RWPE2 (cell line): ENCODE measurements at regions not wholly inside any gene's neighbourhood (a gene's known extent, or its start where the extent isn't known, plus 50 kb on each side); places are given as distances from the start of the nearest gene placed in this dataset.

Experiments used
- ATAC-seq: fragments of 200-7000 bp; cut with Tn5 transposase; 3 replicates; pipeline ENCODE4 v1.9.1; 2021; ENCODE audit warnings: low read depth
- DNase-seq: peaks from one replicate; pipeline ENCODE4 v3.0.0-alpha.2; 2020; ENCODE audit warnings: low spot score
- H3K27ac ChIP-seq: fragments of 450-650 bp; 2 replicates; pipeline ENCODE4 v1.5.1; 2017; ENCODE audit warnings: mild to moderate bottlenecking; ENCODE audit not compliant: poor library complexity, severe bottlenecking
- H3K27me3 ChIP-seq: fragments of 250-450 bp; sonication (Bioruptor Pico); 2 replicates; pipeline ENCODE4 v1.5.1; 2021; ENCODE audit warnings: mild to moderate bottlenecking, moderate library complexity; ENCODE audit not compliant: insufficient read depth, poor library complexity, severe bottlenecking
- H3K36me3 ChIP-seq: fragments of 250-450 bp; sonication (Bioruptor Pico); 2 replicates; pipeline ENCODE4 v1.5.1; 2020; ENCODE audit warnings: low read depth, mild to moderate bottlenecking, moderate library complexity
- H3K4me1 ChIP-seq: fragments of 250-450 bp; sonication (Bioruptor Pico); 2 replicates; pipeline ENCODE4 v1.5.1; 2021; ENCODE audit warnings: mild to moderate bottlenecking, moderate library complexity; ENCODE audit not compliant: insufficient read depth, poor library complexity, severe bottlenecking
- H3K4me3 ChIP-seq: fragments of 250-450 bp; sonication (Bioruptor Pico); 2 replicates; pipeline ENCODE4 v1.5.1; 2021; ENCODE audit warnings: mild to moderate bottlenecking, moderate library complexity; ENCODE audit not compliant: severe bottlenecking
- H3K9me3 ChIP-seq: fragments of 250-450 bp; sonication (Bioruptor Pico); 2 replicates; pipeline ENCODE4 v1.5.1; 2021; ENCODE audit warnings: mild to moderate bottlenecking, moderate library complexity; ENCODE audit not compliant: severe bottlenecking
- TF ChIP-seq, protein P1 (sequence below): fragments of 450-650 bp; IDR thresholded peaks from one replicate; pipeline ENCODE4 v1.5.1; 2017; ENCODE audit warnings: mild to moderate bottlenecking, moderate library complexity; ENCODE audit not compliant: poor library complexity, severe bottlenecking

DNA sequence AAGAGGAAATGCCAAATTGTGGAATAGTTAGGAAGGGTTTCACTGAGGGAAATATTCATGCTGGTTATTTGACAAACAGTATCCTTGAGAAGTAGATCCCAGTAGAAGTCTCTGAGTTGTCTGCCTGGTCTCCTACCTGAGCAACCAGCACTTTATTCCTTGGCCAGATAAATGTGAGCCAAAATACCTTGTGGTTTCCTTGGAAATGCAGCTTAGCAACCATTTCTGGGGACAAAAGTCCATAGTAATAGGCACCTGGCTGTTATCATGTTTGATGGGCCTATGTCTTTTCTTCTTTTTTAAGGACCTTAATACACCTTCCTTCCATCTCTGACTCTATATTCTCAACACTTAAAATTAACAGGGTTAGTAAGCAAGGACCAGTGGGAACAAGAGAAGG lies 217.1 kb upstream of the MARCKS start:
- TF ChIP-seq, protein P1, sequence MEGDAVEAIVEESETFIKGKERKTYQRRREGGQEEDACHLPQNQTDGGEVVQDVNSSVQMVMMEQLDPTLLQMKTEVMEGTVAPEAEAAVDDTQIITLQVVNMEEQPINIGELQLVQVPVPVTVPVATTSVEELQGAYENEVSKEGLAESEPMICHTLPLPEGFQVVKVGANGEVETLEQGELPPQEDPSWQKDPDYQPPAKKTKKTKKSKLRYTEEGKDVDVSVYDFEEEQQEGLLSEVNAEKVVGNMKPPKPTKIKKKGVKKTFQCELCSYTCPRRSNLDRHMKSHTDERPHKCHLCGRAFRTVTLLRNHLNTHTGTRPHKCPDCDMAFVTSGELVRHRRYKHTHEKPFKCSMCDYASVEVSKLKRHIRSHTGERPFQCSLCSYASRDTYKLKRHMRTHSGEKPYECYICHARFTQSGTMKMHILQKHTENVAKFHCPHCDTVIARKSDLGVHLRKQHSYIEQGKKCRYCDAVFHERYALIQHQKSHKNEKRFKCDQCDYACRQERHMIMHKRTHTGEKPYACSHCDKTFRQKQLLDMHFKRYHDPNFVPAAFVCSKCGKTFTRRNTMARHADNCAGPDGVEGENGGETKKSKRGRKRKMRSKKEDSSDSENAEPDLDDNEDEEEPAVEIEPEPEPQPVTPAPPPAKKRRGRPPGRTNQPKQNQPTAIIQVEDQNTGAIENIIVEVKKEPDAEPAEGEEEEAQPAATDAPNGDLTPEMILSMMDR: no peak
- DNase-seq: no peak
- Histone ChIP-seq H3K4me3 (no peak overlapping the region), H3K4me1 (peaks cover 14% of the 10 kb centered on the region), H3K36me3 (no peaks in the 10 kb centered on the region), H3K27me3 (no peaks in the 10 kb centered on the region), H3K27ac (no peak overlapping the region), H3K9me3 (no peaks in the 10 kb centered on the region)
- no peak for ATAC-seq

DNA sequence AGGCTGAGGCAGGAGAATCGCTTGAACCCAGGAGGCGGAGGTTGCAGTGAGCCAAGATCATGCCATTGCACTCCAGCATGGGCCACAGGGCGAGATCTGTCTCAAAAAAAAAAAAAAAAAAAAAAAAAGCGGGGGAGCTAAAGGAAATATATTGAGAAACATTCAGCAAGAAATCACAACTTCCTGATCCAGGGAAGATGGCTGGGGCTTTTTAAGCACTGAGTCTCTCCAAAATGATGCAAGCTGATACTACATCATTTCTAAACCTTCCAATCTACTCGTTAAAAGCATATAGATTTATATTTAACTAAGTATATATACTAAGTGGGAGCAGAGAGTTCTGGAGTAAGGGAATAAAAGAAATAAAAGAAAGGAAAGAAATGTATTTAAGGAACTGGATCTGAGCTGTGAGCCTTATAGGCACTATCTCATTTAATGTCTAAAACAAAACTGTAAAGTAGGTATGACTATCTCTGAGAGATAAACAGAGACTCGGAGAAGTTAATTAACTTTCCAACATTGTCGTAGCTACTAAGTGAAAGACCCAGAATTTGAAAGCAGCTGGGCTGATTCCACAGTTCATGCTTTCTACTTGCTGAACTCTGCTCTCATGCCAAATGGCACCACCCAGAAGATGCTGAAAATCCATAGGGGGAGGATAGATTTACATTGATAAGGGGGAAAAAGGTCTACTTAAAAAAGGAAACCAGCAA lies 215.0 kb upstream of the MARCKS start:
- ATAC-seq (no peak), DNase-seq (no peak)
- no peaks in the 10 kb centered on the region for H3K9me3 ChIP-seq
- no peak overlapping the region for H3K4me3 ChIP-seq
- no peak overlapping the region for H3K27ac ChIP-seq
- TF ChIP-seq, protein P1: no peak
- H3K36me3 ChIP-seq: no peaks in the 10 kb centered on the region
- peaks cover 23% of the 10 kb centered on the region for H3K4me1 ChIP-seq
- H3K27me3 ChIP-seq: no peaks in the 10 kb centered on the region

DNA sequence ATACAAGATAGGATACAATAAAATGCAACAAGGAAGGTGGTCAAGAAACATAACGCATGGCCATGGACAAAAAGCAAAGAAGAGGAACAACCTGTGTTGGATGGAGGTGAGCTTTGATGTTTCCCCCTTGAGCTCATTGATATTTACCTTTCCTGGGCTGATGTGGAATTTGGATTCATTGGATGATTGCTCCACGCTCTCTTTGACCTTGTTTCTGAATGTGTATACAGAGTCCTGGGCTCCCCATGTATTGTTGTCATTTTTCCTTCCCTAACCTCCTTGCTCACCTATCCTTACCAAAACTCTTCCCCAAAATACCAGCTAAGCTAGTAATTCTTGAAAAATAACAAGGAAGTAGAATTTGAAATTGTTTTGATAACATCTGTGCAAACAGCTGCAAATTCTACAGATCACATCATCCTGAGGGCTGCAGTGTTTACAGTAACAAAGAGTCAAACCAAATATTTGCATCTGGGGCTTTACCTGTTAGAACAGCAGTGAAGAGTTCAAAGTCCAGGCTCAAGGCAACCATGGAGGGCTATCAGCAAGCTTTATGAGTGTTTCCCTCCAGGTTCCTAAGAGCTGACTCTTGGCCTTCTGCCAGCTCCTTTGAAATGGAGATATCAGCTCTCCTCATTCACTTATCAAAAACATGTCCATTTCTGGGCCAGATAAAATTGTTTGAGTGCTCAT lies 214.3 kb upstream of the MARCKS start:
- H3K27ac ChIP-seq: no peak overlapping the region
- TF ChIP-seq, protein P1: no peak
- H3K4me3 ChIP-seq: no peak overlapping the region
- ATAC-seq: no peak
- H3K36me3 ChIP-seq: no peaks in the 10 kb centered on the region
- peaks cover 23% of the 10 kb centered on the region for H3K4me1 ChIP-seq
- no peaks in the 10 kb centered on the region for H3K27me3 ChIP-seq
- no peak for DNase-seq
- no peaks in the 10 kb centered on the region for H3K9me3 ChIP-seq

DNA sequence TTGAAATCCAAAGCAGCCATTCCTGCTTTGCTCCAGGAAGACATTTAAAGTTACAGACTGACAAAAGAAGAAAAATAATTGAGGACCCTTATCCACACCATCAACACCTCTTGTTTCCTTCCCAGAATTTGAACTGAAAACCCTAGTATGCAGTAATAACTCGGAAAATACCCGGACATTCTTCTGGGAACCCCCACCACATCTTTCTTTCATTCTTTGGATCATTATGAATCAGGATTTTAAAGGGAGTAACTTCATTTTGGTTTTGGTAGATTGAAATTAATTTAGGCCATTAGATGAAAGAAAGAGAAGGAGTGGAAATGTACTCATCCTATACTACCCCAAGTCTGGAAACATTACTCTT lies 213.8 kb upstream of the MARCKS start:
- TF ChIP-seq, protein P1: no peak
- Histone ChIP-seq H3K27ac (no peak overlapping the region), H3K4me1 (peaks cover 25% of the 10 kb centered on the region), H3K36me3 (no peaks in the 10 kb centered on the region), H3K9me3 (no peaks in the 10 kb centered on the region), H3K27me3 (no peaks in the 10 kb centered on the region), H3K4me3 (no peak overlapping the region)
- no peak for DNase-seq
- no peak for ATAC-seq
